GM12874 (cell line): ENCODE measurements at regions not wholly inside any gene's neighbourhood (a gene's known extent, or its start where the extent isn't known, plus 50 kb on each side); places are given as distances from the start of the nearest gene placed in this dataset.

ENCODE experiments used
- TF ChIP-seq, protein P1 (sequence below): IDR thresholded peaks from 2 replicates; pipeline ENCODE4 v1.5.1; 2011; ENCODE audit warnings: low read depth, mild to moderate bottlenecking, control low read depth, low read length, moderate library complexity; ENCODE audit not compliant: insufficient read depth

DNA sequence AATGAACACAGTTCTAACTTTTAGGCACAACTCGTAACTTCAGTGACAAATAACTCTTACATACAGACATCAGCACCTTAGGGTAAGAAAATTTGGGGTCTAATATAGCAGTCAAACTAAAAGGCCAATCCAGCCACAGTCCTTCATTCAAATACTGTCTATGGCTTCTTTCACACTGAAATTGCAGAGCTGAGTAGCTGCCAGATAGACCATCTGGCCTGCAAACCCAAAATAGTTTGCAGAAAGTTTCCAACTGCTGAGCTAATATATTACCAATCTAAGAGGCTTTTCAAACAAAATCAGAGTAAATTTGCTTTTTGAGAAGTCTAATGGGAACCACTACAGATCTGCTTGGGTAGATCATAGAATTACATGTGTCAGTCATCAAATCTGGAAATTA, 183.4 kb downstream of the GALR1 start:
- TF ChIP-seq, protein P1, sequence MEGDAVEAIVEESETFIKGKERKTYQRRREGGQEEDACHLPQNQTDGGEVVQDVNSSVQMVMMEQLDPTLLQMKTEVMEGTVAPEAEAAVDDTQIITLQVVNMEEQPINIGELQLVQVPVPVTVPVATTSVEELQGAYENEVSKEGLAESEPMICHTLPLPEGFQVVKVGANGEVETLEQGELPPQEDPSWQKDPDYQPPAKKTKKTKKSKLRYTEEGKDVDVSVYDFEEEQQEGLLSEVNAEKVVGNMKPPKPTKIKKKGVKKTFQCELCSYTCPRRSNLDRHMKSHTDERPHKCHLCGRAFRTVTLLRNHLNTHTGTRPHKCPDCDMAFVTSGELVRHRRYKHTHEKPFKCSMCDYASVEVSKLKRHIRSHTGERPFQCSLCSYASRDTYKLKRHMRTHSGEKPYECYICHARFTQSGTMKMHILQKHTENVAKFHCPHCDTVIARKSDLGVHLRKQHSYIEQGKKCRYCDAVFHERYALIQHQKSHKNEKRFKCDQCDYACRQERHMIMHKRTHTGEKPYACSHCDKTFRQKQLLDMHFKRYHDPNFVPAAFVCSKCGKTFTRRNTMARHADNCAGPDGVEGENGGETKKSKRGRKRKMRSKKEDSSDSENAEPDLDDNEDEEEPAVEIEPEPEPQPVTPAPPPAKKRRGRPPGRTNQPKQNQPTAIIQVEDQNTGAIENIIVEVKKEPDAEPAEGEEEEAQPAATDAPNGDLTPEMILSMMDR: no peak

DNA sequence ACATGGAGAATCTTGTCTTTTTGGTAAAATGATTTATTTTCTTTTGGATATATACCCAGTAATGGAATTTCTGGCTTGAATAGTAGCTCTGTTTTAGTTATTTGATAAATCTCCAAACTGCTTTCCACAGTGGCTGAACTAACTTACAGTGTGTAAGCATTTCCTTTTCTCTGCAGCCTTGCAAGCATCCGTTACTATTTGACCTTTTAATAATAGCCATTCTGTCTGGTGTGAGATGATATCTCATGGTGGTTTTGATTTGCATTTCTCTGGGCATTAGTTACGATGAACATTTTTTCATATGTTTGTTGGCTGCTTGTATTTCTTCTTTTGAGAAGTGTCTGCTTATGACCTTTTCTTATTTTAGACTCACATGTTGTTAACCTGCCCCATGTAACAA, 190.2 kb downstream of the GALR1 start:
- TF ChIP-seq, protein P1: no peak

DNA sequence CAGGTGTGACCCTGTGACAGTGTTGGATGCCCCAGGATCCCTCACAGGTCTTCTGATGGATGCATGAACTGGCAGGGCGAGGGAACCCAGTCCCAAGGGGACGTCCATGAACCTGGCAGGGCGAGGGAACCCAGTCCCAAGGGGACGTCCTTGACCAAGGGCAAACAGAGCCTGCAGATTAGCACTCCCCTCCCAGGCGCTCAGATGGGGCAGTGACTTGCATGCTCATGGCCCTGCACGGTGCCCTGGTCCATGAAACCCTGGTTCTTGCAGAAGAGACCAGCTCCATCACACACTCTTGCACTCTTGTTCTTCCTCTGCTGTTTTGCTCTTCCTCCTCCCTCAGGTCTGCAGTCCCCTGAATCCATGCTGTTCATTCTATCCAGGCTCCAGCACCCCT, 192.7 kb downstream of the GALR1 start:
- TF ChIP-seq, protein P1: no peak

DNA sequence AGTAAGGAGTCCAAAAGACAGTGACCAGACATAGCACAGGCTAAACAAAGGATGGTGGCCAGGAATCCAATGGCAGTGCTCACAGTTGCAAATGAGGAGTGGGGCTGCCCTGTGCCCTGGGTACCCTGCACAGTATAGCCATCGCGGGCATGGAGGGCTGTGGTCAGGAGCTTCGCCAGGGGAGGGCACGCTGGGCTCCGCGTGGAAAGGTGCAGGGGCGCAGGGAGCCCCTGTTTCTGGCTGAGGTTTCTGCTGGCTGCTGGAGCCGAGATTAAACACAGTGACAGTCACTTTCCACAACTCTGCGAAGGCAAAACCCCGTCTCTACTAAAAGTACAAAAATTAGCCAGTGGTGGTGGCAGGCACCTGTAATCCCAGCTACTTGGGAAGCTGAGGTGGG, 194.7 kb downstream of the GALR1 start:
- TF ChIP-seq, protein P1: no peak

DNA sequence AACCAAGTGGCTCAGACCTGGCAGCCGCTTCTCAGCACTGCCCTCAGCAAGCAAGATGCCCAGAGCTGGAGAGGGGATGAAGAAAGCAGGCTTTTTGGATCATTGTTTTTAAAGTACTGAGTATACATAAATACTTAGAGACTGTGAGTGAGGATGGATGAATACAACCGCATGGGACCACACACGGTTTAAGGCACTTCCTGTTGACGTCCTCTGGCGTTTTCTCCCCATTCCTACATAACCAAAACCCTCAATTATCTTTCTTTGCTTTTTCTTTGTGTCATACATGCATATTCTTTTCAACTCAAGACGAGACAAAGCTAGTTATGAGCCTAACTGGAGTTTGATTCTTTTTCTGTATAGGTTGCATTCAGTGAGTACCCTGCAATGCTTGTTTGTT, 198.4 kb downstream of the GALR1 start:
- TF ChIP-seq, protein P1: no peak

DNA sequence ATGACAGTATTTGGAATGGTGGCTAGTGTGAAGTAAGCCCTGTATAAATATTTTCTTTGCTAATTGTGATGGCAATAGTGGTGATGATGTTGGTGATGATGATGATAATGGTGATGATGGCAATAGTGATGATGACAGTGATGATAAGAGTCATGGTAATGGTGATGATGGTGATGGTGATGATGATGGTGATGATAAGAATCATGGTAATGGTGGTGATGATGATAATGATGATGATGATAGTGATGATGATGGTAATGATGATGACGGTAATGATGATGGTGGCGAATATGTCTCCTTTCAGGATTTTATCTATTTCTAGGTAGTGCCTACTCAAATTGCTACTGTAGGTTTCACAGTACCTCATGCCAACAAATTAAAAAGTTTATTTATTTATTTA, 205.4 kb downstream of the GALR1 start:
- TF ChIP-seq, protein P1: no peak

DNA sequence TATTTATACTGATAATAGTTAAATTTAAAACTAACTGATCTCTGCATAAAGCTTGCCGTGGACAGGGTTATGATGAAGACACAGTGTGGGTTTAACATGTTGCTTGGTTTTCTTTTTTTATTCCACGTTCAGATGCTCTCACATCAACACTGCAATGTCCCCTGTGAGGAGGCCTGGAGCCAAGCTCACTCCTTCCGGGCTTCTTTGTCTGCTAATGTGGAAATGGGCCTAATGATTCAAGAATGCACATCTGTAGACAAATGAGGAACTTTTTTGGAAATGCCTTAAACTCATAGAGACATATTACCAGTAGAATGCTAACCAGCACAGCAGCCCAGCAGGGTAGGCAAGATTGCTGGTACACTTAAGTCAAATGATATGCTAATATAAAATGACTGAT, 208.0 kb downstream of the GALR1 start:
- TF ChIP-seq, protein P1: no peak
